Fibroblast of skin of back (primary cell): ENCODE measurements at regions not wholly inside any gene's neighbourhood (a gene's known extent, or its start where the extent isn't known, plus 50 kb on each side); places are given as distances from the start of the nearest gene placed in this dataset.
A peak's percentile ranks its signal among the peaks of the same experiment; 100 is the strongest.

Experiments
- DNase-seq: peaks from one replicate; pipeline ENCODE4 v3.0.0-alpha.2; 2013

DNA sequence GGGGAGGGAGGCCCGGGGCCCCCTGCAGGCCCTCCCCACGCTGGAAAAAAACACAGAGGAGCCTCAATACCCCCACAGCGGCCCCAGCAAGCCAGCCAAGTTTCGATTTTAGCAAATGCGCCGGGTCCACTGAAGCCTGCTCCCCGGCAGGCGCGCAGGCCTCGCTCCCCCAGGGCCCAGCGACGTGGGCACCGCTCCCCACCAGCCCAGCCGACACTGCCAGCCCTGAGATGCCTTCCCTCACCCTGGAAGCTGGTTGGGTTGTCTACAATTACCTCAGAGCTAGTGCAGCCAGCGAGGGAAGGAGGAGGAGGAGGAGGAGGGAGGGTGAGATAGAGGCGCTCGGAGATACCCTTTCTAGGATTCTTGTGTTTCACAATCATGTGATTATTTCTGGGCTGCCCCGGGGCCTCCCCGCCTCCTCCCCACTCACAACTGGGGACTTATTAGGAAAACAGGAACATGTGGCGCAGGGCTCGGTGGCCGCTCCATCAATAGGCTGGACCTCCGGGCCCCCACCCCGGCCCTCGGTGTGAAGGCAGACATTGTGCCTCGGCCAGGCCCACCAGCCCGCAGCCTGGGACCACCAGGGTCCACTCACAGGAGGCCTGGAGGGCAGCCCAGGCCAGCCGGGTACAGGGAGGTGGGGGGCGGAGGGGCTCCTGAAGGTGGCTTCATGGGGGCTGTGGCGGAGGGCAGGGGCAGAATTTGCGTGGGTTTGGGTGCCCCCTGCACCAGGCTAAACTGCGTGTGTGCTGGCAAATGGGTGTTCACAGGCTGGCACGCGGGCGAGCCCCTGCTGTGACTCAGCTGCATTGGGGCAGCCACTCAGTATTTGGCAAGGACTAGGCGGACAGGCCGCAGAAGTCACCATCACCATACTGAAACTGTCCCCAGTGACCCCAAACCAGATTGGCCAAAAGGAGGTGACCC, 109.9 kb downstream of the NCOR2 start:
- DNase-seq: no peak

DNA sequence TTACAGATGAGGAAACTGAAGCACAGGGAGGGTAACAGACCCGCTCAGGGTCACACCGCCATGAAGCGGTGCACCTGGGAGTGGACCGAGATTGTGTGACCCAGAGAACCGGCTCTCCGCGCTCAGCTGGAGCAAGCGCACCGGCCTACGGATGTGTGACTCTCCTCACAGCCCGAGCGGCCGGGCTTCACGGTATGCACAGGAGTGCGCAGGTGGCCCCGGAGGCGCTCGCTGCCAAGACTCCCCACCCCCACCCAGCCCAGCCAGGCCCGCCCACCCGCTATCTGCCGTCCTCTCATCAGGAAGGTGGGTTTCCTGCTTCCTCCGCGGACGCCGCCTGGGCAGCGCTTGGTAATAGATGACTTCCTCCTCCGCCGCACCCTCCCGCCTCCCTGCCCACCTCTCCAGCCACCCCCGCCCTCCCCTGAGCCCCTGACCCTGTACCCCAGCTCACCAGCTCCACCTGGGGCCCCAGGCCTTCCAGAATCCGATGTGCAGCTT, 110.7 kb downstream of the NCOR2 start:
- DNase-seq: no peak

GRCh38 chr12:124456133-124456651, 111.2 kb downstream of the NCOR2 start:
- no peak for DNase-seq

DNA sequence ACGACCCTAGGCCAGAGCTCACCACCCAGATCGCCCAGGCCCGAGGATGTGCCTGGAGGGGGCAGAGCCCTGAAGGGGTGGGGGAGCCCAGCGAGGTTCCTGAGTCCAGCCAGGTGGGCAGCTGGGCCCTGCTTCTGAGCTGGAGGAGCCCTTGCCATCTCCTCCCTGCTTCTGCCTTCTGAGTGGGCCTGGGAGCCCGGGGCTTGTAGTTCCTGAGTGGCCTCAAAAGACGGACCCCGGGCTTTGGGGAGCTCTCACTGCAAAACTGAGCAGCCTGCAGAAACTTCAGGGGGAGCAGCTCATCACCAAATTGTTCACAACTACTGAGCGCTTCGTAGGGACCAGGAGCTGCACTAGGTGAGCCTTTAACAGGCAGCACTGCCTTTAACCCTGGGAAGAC, 112.1 kb downstream of the NCOR2 start:
- DNase-seq: no peak

DNA sequence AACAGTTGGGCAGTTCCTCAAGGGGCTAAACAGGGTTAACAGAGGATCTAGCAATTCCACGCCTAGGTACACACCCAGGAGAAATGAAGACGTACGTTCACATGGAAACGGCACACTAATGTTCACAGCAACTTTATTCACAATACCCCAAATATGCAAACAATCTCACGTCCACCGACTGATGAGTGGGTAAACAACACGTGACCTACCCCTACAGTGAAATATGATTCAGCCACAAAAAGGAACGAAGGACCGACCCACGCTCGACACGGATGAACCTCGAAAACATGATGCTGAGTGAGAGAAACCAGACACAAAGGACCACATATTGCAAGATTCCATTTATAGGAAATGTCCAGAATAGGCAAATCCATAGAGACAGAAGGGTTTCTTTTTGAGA, 112.7 kb downstream of the NCOR2 start:
- DNase-seq: peak; percentile 78

DNA sequence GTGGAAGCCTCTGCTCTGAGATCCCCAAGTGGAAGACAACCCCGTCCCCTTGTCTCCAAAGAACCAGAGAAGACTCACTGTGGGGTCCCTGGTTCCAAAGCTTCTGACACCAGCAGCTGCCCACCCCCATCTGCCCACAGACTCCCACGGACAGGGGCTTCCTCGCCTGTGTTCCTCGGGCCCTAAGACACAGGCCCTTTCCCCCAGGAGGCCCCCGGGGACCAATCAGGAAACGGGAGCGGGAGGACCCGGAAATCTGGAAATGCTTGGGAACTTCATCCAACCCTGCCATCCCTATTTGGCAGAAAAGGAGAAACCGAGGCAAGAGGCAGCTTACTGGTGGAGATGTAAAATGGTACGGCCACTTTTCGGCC, 113.1 kb downstream of the NCOR2 start:
- DNase-seq: no peak

GRCh38 chr12:124453419-124454351, 113.7 kb downstream of the NCOR2 start:
- peak; percentile 97 for DNase-seq

DNA sequence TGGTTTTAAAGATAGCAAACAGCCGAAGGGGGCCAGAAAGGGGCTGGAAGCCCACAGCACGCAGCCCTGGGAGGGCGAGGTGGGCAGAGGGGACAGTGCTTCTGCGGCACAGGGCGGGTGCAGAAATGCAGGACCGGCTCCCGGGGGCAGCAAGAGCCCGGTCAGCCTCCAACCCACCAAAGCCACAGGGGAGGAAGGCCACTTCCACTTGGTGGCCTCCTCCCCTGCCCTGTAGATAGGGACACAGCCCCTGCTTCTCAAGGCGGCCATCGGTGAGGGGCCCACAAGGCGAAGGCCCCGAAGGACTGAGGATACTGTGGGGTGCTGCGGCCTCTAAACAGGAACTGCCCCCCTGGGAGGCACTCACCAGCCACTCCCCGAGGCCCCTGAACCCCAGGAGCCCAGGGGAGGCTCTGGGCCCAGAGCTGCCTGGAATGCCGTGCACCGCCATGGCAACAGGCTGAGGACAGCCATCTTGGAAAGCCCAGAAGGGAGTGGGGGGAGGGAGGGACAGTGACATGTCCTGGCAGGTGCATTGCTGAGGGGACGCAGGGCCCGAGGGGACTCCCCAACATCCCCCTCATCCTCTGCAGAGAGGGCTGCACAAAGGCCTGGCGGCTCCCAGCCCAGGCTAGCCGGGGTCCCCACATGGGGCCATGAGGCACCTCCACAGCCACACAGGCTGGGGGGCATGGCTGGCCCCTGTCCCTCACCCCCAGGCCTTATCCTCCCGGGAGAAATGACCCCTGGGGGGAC, 114.7 kb downstream of the NCOR2 start:
- no peak for DNase-seq

DNA sequence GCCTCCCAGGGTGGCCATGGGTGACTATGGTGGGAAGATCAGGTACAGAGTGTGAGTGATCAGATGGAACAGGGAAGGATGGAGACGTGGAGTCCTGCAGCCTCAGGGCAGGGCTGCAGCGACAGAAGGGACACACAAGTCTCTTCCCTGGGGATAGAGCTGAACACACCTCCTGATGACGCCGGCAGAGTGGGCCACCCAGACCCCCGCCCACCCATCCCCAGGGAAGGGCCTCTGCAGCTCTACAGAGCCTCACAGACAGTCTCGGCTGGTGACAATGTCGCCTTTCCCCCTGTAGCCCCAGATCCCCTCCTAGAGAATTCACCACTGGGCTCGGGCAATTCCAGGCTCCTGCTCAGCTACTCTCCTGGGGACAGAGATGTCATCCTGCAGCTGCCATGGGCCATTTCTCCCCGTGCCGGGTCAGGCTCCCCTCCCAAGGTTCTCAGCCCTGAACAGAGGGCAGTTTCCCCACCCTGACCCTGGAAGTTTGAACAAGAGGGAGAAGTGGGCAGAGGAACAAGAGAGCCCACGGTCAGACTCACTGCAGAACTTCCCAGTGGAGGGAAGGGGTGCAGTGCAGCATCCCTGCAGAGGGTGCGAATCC, 115.7 kb downstream of the NCOR2 start:
- no peak for DNase-seq

DNA sequence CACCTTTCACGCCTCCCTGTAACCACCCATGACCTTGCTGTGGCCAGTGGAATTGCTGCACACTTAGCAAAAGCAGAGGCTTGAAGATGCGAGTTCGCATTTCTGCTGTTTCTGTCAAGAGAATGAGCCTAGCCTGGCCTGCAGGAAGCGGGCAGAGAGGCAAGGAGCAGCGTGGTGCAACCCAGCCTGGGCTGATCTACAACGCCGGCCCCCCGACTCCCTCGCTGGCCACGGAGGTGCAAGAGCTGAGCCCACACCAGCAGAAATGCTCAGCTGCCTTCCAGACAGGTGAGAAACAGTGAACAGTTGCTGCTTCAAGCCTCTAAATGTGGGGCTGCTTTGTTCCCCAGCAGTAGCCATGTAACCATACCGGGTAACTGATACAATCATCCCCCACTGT, 116.4 kb downstream of the NCOR2 start:
- no peak for DNase-seq

- DNase-seq: no peak
Measured at GRCh38 chr12:124450376-124450750, 117.0 kb downstream of the NCOR2 start.

DNA sequence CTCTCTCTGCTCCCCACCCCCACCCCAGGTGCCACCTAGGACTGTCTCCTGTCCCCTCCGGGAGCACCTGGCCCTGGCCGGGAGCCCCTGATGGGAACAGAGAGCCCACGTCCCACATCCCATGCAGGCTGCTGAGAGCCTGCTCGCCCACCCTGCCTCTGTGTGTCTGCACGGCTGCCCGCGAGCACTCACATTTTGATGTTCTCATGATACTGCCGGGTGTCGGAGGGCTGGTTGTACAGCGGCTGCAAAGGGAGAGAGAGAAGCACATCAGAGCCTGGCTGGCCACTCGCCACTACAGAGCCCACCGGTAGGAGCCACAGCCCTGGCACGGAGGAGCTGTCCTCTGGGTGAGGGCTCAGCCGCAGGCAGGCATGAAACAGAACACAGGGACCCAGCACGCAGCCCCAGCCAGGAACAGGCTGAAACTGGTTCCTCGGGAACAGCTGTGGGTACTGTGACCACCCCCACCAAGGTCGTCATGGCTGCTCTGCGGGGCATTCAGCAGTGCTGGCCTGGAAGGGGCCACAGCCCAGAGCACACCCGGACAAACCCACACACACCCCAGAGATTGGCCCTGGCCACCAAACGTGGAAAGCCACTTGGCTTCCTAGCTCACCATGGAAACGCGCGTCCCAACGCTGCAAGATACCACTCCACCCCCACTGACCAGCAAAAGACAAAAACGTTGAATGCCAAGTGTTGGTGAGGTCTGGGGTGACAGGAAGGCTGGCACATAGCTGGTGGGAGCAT, 117.6 kb downstream of the NCOR2 start:
- no peak for DNase-seq

GRCh38 chr12:124448955-124449622, 118.3 kb downstream of the NCOR2 start:
- no peak for DNase-seq

GRCh38 chr12:124448241-124448954, 119.0 kb downstream of the NCOR2 start:
- DNase-seq: no peak

- no peak for DNase-seq
Measured at GRCh38 chr12:124446364-124446763, 121.0 kb downstream of the NCOR2 start.

GRCh38 chr12:124445826-124446225, 121.6 kb downstream of the NCOR2 start:
- DNase-seq: no peak

- DNase-seq: no peak
Measured at GRCh38 chr12:124445121-124445718, 122.2 kb downstream of the NCOR2 start.

- DNase-seq: no peak
Measured at GRCh38 chr12:124443931-124444712, 123.3 kb downstream of the NCOR2 start.
